Osteocyte (in vitro differentiated cells): ENCODE measurements at regions not wholly inside any gene's neighbourhood (a gene's known extent, or its start where the extent isn't known, plus 50 kb on each side); places are given as distances from the start of the nearest gene placed in this dataset.

Source experiments
- DNase-seq: peaks from one replicate; pipeline ENCODE4 v3.0.0; 2021; ENCODE audit warnings: mixed read lengths; ENCODE audit not compliant: unreplicated experiment; ENCODE audit errors: extremely low spot score
- H3K27ac Mint-ChIP-seq: one replicate; pipeline ENCODE4 v1.8.0; 2021; ENCODE audit warnings: mild to moderate bottlenecking, mixed read lengths; ENCODE audit not compliant: unreplicated experiment
- H3K27me3 Mint-ChIP-seq: one replicate; pipeline ENCODE4 v1.8.0; 2021; ENCODE audit warnings: mixed read lengths; ENCODE audit not compliant: unreplicated experiment
- H3K36me3 Mint-ChIP-seq: one replicate; pipeline ENCODE4 v1.8.0; 2021; ENCODE audit warnings: mixed read lengths; ENCODE audit not compliant: unreplicated experiment
- H3K4me1 Mint-ChIP-seq: one replicate; pipeline ENCODE4 v1.8.0; 2021; ENCODE audit warnings: mixed read lengths; ENCODE audit not compliant: unreplicated experiment
- H3K4me3 Mint-ChIP-seq: one replicate; pipeline ENCODE4 v1.8.0; 2021; ENCODE audit warnings: mild to moderate bottlenecking, moderate library complexity, mixed read lengths; ENCODE audit not compliant: unreplicated experiment
- H3K9me3 Mint-ChIP-seq: one replicate; pipeline ENCODE4 v1.8.0; 2021; ENCODE audit warnings: mixed read lengths; ENCODE audit not compliant: unreplicated experiment
- TF ChIP-seq, protein P1 (sequence below): fragments of 200-600 bp; sonication (generic); IDR thresholded peaks from 2 replicates; pipeline ENCODE4 v1.5.0; 2021; ENCODE audit warnings: antibody characterized with exemption, mild to moderate bottlenecking, moderate library complexity

DNA sequence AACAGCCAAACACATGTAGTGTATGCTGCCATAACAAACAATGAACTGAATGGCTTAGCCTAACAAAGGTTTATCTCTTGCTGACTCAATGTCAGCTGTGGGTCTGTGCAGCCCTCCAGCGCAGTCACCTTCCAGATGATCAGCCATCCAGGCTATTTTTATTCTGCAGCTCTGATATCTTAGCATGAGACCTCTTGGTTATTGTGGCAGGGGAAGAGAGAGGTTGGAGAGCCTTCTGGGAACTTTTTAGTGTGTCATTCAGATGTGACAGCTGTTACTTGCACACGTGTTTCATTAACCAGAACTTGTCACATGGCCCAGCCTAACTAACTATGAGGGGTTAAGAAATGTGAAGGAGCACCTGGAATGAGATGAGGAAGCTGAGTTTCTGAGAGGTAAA is 202.5 kb downstream of the DHX35 start:
- no peaks in the 10 kb centered on the region for H3K4me1 Mint-ChIP-seq
- H3K4me3 Mint-ChIP-seq, result no peak overlapping the region
- TF ChIP-seq, protein P1, sequence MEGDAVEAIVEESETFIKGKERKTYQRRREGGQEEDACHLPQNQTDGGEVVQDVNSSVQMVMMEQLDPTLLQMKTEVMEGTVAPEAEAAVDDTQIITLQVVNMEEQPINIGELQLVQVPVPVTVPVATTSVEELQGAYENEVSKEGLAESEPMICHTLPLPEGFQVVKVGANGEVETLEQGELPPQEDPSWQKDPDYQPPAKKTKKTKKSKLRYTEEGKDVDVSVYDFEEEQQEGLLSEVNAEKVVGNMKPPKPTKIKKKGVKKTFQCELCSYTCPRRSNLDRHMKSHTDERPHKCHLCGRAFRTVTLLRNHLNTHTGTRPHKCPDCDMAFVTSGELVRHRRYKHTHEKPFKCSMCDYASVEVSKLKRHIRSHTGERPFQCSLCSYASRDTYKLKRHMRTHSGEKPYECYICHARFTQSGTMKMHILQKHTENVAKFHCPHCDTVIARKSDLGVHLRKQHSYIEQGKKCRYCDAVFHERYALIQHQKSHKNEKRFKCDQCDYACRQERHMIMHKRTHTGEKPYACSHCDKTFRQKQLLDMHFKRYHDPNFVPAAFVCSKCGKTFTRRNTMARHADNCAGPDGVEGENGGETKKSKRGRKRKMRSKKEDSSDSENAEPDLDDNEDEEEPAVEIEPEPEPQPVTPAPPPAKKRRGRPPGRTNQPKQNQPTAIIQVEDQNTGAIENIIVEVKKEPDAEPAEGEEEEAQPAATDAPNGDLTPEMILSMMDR, result no peak
- no peak overlapping the region for H3K27ac Mint-ChIP-seq
- no peaks in the 10 kb centered on the region for H3K36me3 Mint-ChIP-seq
- DNase-seq, result peak; percentile 21
- H3K9me3 Mint-ChIP-seq, result no peaks in the 10 kb centered on the region
- peaks cover 8% of the 10 kb centered on the region for H3K27me3 Mint-ChIP-seq

DNA sequence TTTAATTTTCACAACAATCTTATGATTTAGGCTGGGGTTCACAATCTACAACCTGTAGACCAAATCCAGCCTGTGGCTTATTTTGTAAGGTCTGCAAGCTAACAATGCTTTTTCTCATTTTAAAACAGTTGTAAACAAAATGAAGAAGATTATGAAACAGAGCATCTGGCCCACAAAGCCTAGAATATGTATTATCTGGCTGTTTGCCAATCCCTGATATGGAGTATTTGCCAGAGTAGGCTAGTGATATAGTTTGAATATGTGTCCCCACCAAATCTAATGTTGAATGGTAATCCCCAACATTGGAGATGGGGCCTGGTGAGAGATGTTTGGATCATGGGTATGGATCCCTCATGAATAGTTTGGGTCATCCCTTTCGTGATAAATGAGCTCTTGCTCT is 201.8 kb downstream of the DHX35 start:
- H3K4me3 Mint-ChIP-seq, result no peak overlapping the region
- H3K27ac Mint-ChIP-seq, result no peak overlapping the region
- TF ChIP-seq, protein P1, result no peak
- peaks cover 8% of the 10 kb centered on the region for H3K27me3 Mint-ChIP-seq
- no peaks in the 10 kb centered on the region for H3K36me3 Mint-ChIP-seq
- no peaks in the 10 kb centered on the region for H3K4me1 Mint-ChIP-seq
- H3K9me3 Mint-ChIP-seq, result no peaks in the 10 kb centered on the region
- DNase-seq, result peak; percentile 13

DNA sequence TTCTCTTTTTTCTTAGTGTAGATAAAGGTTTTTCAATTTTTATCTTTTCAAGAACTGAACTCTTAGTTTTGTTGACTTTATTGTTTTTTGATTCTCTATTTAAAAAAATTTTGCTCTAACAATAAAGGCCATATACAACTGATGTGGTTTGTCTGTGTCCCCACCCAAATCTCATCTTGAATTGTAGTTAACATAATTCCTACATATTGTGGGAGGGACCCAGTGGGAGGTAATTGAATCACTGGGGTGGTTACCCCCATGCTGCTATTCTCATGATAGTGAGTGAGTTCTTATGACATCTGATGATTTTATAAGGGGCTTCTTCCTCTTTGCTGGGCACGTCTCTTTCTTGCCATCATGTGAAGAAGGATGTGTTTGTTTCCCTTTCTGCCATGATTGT is 199.8 kb downstream of the DHX35 start:
- H3K36me3 Mint-ChIP-seq, result no peaks in the 10 kb centered on the region
- no peaks in the 10 kb centered on the region for H3K4me1 Mint-ChIP-seq

DNA sequence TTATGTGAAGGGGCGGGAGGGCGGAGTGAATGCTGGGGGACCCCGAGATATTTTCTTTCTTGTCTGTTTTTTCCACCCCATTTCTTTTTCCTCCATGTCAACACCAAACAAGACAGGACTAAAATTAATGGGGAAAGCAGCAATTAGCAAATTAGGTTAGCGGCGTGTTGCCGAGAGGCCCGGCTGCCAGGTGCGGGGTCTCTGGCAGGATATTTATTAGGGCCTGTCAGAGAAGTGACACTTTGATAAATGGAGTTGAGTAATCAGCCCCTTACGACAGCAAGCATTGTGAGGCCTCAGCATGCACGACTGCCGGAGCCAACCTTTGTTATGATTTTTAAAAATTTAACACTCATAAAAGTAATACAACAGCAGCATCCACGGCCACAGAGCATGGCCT is 193.8 kb downstream of the DHX35 start:
- H3K4me1 Mint-ChIP-seq, result no peaks in the 10 kb centered on the region
- H3K27me3 Mint-ChIP-seq, result peaks cover 9% of the 10 kb centered on the region
- no peak overlapping the region for H3K4me3 Mint-ChIP-seq
- no peak overlapping the region for H3K27ac Mint-ChIP-seq
- no peak for DNase-seq
- TF ChIP-seq, protein P1, result no peak
- no peaks in the 10 kb centered on the region for H3K36me3 Mint-ChIP-seq
- no peaks in the 10 kb centered on the region for H3K9me3 Mint-ChIP-seq

More for the DNA sequence above, 199.8 kb downstream of the DHX35 start:
- H3K27ac Mint-ChIP-seq, result no peak overlapping the region
- H3K27me3 Mint-ChIP-seq, result peaks cover 8% of the 10 kb centered on the region
- H3K9me3 Mint-ChIP-seq, result no peaks in the 10 kb centered on the region
- TF ChIP-seq, protein P1, result no peak
- H3K4me3 Mint-ChIP-seq, result no peak overlapping the region
- DNase-seq, result peak; percentile 15

DNA sequence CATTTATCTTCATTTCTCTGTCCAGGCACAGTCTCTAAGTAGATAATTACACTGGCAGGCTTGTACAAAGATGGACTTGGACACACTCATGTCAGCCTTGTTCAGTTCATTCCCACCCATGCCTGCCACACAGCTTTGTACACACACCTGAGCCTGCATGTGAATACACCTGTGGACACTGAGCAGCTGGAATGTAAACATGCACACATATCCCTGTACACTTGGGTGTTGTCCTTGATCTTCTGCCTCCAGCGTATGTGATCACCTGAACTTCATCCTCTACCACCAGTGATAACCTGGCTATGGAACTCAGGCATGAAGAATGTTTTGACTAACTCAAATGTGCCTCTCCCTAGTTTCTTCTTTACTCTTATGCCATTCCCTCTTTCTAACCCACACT is 190.6 kb downstream of the DHX35 start:
- Mint-ChIP-seq H3K9me3 (no peaks in the 10 kb centered on the region), H3K36me3 (no peaks in the 10 kb centered on the region), H3K4me1 (no peaks in the 10 kb centered on the region), H3K27me3 (peaks cover 3% of the 10 kb centered on the region), H3K4me3 (no peak overlapping the region), H3K27ac (no peak overlapping the region)
- DNase-seq, result no peak
- TF ChIP-seq, protein P1, result no peak
